D721Med (cell line): ENCODE measurements at regions not wholly inside any gene's neighbourhood (a gene's known extent, or its start where the extent isn't known, plus 50 kb on each side); places are given as distances from the start of the nearest gene placed in this dataset.

Source experiments
- DNase-seq: peaks from one replicate; pipeline ENCODE4 v3.0.0; 2011; ENCODE audit warnings: low spot score; ENCODE audit not compliant: insufficient read length
- FAIRE-seq: peaks from 2 replicates; lab custom pipeline; 2011; peaks lifted over from hg19 to GRCh38; lab: Jason Lieb, UNC
- TF ChIP-seq, protein P1 (sequence below): IDR thresholded peaks from 2 replicates; pipeline ENCODE4 v1.5.1; 2012; ENCODE audit warnings: mild to moderate bottlenecking, control low read depth; ENCODE audit not compliant: insufficient read depth; ENCODE audit errors: missing control alignments

- DNase-seq = no peak
- peak; percentile 6 for FAIRE-seq
- TF ChIP-seq, protein P1, sequence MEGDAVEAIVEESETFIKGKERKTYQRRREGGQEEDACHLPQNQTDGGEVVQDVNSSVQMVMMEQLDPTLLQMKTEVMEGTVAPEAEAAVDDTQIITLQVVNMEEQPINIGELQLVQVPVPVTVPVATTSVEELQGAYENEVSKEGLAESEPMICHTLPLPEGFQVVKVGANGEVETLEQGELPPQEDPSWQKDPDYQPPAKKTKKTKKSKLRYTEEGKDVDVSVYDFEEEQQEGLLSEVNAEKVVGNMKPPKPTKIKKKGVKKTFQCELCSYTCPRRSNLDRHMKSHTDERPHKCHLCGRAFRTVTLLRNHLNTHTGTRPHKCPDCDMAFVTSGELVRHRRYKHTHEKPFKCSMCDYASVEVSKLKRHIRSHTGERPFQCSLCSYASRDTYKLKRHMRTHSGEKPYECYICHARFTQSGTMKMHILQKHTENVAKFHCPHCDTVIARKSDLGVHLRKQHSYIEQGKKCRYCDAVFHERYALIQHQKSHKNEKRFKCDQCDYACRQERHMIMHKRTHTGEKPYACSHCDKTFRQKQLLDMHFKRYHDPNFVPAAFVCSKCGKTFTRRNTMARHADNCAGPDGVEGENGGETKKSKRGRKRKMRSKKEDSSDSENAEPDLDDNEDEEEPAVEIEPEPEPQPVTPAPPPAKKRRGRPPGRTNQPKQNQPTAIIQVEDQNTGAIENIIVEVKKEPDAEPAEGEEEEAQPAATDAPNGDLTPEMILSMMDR = no peak
These were observed 650.6 kb downstream of the SATB2 start for GRCh38 chr2:198807131-198807530.

GRCh38 chr2:198795419-198795818, 662.3 kb downstream of the SATB2 start:
- FAIRE-seq (no peak), DNase-seq (no peak)
- TF ChIP-seq, protein P1 = no peak

- DNase-seq (no peak), FAIRE-seq (no peak)
- TF ChIP-seq, protein P1 = no peak
These were observed 666.1 kb downstream of the SATB2 start for GRCh38 chr2:198791623-198792022.

DNA sequence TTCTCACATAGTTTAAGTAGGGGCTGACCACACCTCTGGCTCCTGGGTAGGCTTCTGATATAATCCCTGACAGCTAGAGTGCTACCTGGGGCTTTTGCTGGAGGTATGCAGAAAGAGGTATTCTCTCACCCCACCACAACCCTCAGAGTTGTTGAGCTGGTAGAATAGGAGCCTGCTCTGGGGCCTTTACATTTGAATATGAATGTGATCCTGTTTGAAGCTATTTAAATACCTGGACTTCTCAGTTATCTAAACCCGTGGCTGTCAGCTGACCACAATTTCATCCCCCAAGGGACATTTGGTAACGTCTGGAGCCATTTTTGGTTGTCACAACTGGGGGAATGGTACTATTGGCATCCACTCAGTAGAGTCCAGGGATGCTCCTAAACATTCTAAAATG, 669.1 kb downstream of the SATB2 start:
- no peak for FAIRE-seq
- TF ChIP-seq, protein P1 = no peak
- DNase-seq = no peak

DNA sequence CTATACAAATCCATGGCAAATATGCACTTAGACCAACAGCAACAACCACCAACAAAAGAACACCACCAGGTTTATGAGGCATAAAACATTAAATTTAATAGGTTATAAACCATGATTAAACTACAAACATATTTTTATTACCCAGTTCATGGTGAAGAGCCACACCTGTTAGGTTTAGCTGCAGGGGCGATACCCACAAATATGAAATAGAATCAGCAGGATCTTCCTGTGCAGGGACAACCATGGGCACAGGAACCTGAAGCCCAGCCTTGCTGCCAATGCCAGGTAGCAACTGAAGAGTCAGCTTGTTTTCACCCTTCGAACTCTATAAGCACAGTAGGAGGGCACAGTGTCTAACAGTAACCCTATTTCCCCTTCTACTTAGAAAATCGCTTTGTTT, 675.0 kb downstream of the SATB2 start:
- no peak for FAIRE-seq
- no peak for DNase-seq
- TF ChIP-seq, protein P1 = no peak

- FAIRE-seq = no peak
- DNase-seq = no peak
- TF ChIP-seq, protein P1 = no peak
These were observed 680.9 kb downstream of the SATB2 start for GRCh38 chr2:198776616-198777406.

DNA sequence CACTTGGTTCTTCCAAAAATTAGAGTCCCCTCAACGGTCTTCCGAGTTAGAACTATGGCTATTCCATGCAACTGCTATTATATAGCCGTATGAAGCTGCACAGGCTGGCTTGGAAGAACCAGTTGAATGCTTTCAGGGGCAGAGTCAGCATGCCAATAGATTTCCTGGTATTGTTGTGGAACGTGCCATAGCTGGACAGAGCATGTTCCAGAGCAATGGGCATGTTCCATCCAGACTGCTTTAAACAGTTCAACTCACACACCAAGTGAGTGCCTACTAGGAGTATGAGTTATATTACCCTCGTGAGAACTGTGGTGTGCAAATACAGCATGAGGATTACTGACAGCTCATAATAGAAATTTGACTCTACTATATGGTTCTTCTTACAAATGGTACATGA, 682.0 kb downstream of the SATB2 start:
- DNase-seq = no peak
- no peak for FAIRE-seq
- TF ChIP-seq, protein P1 = no peak
